GM10266 (cell line): ENCODE measurements at regions not wholly inside any gene's neighbourhood (a gene's known extent, or its start where the extent isn't known, plus 50 kb on each side); places are given as distances from the start of the nearest gene placed in this dataset.

Experiments used
- DNase-seq: peaks from one replicate; pipeline ENCODE4 v3.0.0; 2012; ENCODE audit errors: extremely low spot score
- CTCF ChIP-seq: IDR thresholded peaks from 2 replicates; pipeline ENCODE4 v1.5.1; 2012; ENCODE audit warnings: mild to moderate bottlenecking, low read depth; ENCODE audit not compliant: control insufficient read depth, insufficient read depth; ENCODE audit errors: missing control alignments

- no peak for TF ChIP-seq CTCF
- no peak for DNase-seq
These were observed 154.9 kb downstream of the FGF18 start for GRCh38 chr5:171574376-171574775.

- no peak for DNase-seq
- TF ChIP-seq CTCF = no peak
These were observed 155.9 kb downstream of the FGF18 start for GRCh38 chr5:171575386-171575785.

GRCh38 chr5:171575808-171576207 is 156.4 kb downstream of the FGF18 start:
- no peak for TF ChIP-seq CTCF
- DNase-seq = no peak

- TF ChIP-seq CTCF = no peak
- DNase-seq = no peak
These were observed 157.8 kb downstream of the FGF18 start for GRCh38 chr5:171577042-171577758.

GRCh38 chr5:171578049-171578828 is 158.8 kb downstream of the FGF18 start:
- DNase-seq = no peak
- TF ChIP-seq CTCF = no peak

- no peak for TF ChIP-seq CTCF
- no peak for DNase-seq
These were observed 159.5 kb downstream of the FGF18 start for GRCh38 chr5:171578829-171579491.
